ENCODE measurements at regions not wholly inside any gene's neighbourhood (a gene's known extent, or its start where the extent isn't known, plus 50 kb on each side); places are given as distances from the start of the nearest gene placed in this dataset.

DNA sequence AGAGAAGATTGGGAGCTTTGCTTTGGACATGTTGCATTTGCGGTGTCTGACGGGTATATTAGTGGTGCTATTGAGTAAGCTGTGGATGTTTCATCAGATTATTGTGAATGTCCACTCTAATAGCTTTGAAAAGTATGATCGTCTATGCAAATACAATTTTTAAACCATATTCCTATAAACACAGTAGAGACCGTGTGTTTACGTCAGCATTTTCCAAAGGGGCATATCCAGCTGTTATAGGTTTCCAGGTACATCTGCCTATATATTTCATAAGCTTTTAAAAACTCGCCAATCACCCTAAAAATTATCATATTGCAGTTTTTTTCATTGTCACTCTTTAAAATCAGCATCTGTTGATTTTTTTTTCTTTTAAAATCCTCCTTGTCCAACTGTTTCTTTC is 91.7 kb downstream of the NKX2-1 start:
- no peak overlapping the region for H3K27ac Mint-ChIP-seq
- peaks cover 6% of the 10 kb centered on the region for H3K4me1 Mint-ChIP-seq (ENCODE audit: unreplicated experiment)
- no peak overlapping the region for H3K4me3 Mint-ChIP-seq

DNA sequence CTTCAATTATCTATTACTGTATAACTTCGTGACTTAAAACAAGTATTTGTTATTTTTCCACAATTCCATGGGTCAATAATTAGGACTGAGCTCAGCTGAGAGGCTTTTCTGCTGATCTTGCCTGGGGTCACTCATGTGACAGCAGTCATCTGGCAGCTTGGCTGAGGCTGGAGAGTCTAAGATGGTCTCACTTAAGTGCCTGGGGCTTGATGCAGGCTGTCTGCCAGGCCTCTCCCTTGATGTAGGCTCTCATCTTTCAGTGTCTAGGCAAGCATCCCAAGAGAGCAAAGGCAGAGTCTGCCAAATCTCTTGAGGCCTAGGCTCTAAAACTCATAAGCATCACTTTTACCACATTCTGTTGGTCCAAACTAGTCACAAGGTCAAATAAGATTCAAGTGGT is 93.2 kb downstream of the NKX2-1 start:
- TF ChIP-seq, protein P1, sequence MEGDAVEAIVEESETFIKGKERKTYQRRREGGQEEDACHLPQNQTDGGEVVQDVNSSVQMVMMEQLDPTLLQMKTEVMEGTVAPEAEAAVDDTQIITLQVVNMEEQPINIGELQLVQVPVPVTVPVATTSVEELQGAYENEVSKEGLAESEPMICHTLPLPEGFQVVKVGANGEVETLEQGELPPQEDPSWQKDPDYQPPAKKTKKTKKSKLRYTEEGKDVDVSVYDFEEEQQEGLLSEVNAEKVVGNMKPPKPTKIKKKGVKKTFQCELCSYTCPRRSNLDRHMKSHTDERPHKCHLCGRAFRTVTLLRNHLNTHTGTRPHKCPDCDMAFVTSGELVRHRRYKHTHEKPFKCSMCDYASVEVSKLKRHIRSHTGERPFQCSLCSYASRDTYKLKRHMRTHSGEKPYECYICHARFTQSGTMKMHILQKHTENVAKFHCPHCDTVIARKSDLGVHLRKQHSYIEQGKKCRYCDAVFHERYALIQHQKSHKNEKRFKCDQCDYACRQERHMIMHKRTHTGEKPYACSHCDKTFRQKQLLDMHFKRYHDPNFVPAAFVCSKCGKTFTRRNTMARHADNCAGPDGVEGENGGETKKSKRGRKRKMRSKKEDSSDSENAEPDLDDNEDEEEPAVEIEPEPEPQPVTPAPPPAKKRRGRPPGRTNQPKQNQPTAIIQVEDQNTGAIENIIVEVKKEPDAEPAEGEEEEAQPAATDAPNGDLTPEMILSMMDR (conservative IDR thresholded peaks at IDR 0.05): no peak
- no peaks in the 10 kb centered on the region for H3K9me3 Mint-ChIP-seq
- no peak overlapping the region for H3K4me3 Mint-ChIP-seq
- no peak overlapping the region for H3K27ac Mint-ChIP-seq
- H3K4me1 Mint-ChIP-seq (ENCODE audit: unreplicated experiment): peaks cover 9% of the 10 kb centered on the region
- no peak for DNase-seq (ENCODE audit: extremely low spot score, unreplicated experiment)
- peaks cover 25% of the 10 kb centered on the region for H3K27me3 Mint-ChIP-seq
- H3K36me3 Mint-ChIP-seq: no peaks in the 10 kb centered on the region

More for the DNA sequence above, 91.7 kb downstream of the NKX2-1 start:
- no peak for DNase-seq (ENCODE audit: extremely low spot score, unreplicated experiment)
- no peaks in the 10 kb centered on the region for H3K36me3 Mint-ChIP-seq
- H3K27me3 Mint-ChIP-seq: peaks cover 28% of the 10 kb centered on the region
- H3K9me3 Mint-ChIP-seq: no peaks in the 10 kb centered on the region
- TF ChIP-seq, protein P1 (conservative IDR thresholded peaks at IDR 0.05): no peak

DNA sequence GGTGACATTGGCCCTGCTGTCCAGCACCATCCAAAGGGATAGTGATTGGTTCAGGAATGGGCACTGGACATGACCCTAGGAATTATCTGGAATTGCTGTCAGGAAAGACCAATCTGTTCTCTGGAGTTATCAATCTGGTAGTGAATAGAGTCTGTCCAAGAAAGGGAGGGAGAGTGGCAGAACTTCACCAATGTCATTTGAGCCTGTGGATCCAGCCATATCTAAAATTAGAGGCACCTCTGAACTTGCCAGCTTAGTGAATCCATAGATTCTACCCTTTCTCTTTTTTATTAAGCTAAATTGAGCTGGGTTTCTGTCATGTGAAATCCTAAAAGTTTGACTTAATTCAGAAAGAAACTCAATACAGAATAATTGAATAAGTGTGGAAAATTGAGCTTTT is 93.9 kb downstream of the NKX2-1 start:
- H3K36me3 Mint-ChIP-seq: no peaks in the 10 kb centered on the region
- H3K4me3 Mint-ChIP-seq: no peak overlapping the region
- H3K9me3 Mint-ChIP-seq: no peaks in the 10 kb centered on the region
- peaks cover 9% of the 10 kb centered on the region for H3K4me1 Mint-ChIP-seq (ENCODE audit: unreplicated experiment)
- H3K27me3 Mint-ChIP-seq: peaks cover 27% of the 10 kb centered on the region
- no peak for DNase-seq (ENCODE audit: extremely low spot score, unreplicated experiment)
- TF ChIP-seq, protein P1 (conservative IDR thresholded peaks at IDR 0.05): no peak
- H3K27ac Mint-ChIP-seq: no peak overlapping the region

DNA sequence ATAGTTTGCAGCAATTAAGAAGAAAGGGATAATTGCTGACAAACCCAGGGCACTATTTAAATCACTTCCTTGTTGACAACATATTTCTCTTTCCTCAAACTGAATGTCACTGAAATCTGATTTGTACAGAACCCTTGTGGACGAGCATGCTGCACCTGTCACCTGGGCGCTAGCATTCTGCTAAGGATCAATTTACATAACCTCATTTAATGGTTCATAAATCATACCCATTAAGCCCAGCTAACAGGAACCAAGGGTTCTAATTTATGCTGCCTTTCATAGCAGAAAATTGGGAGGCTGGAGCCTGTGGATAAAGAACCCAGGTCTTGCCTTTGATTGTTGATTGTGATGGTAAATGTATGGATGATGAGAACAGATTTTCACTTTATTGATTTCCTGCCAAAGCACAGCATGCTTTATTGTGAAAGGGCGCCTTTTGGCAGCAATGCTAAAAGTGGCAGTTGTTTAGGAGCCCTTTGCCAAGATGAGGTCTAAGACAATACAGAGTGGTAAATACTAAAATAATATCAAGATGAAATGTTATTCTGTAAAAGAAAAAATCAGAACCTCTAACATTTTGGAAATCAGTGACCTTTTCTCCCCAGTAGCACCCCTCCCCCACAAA is 95.4 kb downstream of the NKX2-1 start:
- Mint-ChIP-seq H3K27ac (no peak overlapping the region), H3K9me3 (no peaks in the 10 kb centered on the region), H3K4me1 (ENCODE audit: unreplicated experiment) (peaks cover 9% of the 10 kb centered on the region), H3K27me3 (peaks cover 42% of the 10 kb centered on the region), H3K36me3 (no peaks in the 10 kb centered on the region), H3K4me3 (no peak overlapping the region)
- TF ChIP-seq, protein P1 (conservative IDR thresholded peaks at IDR 0.05): no peak
- no peak for DNase-seq (ENCODE audit: extremely low spot score, unreplicated experiment)

DNA sequence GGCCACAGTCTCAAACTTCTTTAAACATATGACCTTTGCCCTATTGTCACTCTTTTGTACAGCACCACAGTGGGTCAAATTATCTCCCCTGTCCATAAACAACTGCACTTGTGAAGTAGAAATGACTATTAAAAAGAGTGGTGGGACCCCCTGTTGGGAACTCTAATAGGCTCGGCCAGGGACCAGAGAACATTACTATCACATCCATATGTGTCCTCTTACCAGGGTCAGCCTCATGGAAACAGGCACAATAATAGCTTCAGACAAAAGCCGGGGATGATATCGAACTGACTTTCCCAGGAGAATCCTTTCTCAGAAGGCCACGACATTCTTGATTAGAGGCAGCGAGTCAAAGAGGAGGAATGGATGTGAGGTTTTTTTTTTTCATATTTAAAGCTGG is 96.6 kb downstream of the NKX2-1 start:
- no peak overlapping the region for H3K4me3 Mint-ChIP-seq

More for the DNA sequence above, 96.6 kb downstream of the NKX2-1 start:
- DNase-seq (ENCODE audit: extremely low spot score, unreplicated experiment): no peak
- Mint-ChIP-seq H3K36me3 (no peaks in the 10 kb centered on the region), H3K4me1 (ENCODE audit: unreplicated experiment) (peaks cover 9% of the 10 kb centered on the region), H3K27ac (no peak overlapping the region), H3K27me3 (peaks cover 52% of the 10 kb centered on the region), H3K9me3 (no peaks in the 10 kb centered on the region)
- TF ChIP-seq, protein P1 (conservative IDR thresholded peaks at IDR 0.05): no peak
